KBM-7 (cell line): ENCODE measurements at regions not wholly inside any gene's neighbourhood (a gene's known extent, or its start where the extent isn't known, plus 50 kb on each side); places are given as distances from the start of the nearest gene placed in this dataset.
A peak's percentile ranks its signal among the peaks of the same experiment; 100 is the strongest.
"Not testable (repeated sequence)": the region's sequence is repeated elsewhere in the genome, so short reads cannot be mapped to it uniquely, and the experiment has no call there.

ENCODE experiments used
- DNase-seq: peaks from one replicate; pipeline ENCODE4 v3.0.0-alpha.2; 2015
- in situ Hi-C: fragments of 300-500 bp; cut with MboI; formaldehyde crosslinking; loops from 2 replicates; pipeline ENCODE4 v1.14.3; 2020; ENCODE audit warnings: low sequenced_read_pairs, low pct_unique_long_range_greater_than_20kb, mixed read lengths

DNA sequence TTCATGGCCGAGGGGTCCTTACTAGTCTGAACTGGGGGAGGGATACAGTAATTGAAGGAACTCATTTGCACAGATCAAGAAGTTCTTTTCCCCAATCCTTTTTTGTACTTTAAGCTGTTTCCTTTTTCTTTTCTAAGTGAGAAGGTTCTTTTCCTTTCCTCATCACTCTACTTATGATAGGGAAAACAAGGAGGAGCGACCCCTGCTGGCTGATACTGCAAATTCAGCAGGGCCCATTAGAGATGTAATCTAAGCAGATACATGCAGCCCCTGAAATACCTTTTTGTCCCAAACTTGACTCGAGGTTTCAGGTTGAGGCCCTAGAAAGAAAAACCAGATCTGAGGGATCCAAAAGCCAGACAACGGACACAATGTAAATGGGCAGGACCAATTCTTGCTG, 305.5 kb downstream of the DNAJB9 start:
- DNase-seq: peak; percentile 34

DNA sequence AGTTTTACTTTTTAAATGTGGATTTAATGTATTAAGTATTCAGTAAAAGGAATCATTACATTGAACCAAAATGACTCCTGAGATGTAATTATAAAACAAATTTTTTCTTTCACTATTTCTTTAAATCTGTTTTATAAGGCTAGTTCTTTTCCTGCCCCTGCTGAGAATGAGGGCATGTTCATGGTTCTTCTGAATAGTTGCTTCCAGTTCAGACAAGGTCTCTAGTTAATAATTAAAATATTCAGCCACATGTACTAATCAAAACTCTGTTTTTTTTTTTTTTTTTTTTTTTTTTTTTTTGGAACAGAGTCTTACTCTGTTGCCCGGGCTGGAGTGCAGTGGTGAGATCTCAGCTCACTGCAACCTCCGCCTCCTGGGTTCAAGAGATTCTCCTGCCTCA, 321.2 kb downstream of the DNAJB9 start:
- in situ Hi-C loops: no loop called here

More for the DNA sequence above, 305.5 kb downstream of the DNAJB9 start:
- in situ Hi-C loops: no loop called here

DNA sequence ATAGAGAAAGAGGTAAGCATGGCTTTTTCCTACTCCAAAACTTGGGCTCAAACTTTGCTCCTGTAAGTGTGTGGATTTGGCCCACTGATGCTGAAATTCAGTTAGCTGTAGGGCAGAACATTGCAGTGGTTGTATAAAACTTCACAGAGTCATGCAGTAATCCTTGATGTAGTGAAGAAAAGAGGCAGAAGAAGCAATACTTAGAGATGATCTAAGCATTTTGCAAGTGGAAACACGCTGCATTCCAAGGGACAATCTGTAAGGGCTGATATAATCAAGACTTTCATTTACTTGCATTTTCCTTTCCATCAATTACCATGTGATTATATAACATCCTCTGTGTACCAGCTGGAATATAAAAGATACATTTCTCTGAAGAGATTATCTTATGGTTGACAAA, 338.8 kb downstream of the DNAJB9 start:
- DNase-seq: no peak
- in situ Hi-C loops: no loop called here

More for the DNA sequence above, 321.2 kb downstream of the DNAJB9 start:
- no peak for DNase-seq

DNA sequence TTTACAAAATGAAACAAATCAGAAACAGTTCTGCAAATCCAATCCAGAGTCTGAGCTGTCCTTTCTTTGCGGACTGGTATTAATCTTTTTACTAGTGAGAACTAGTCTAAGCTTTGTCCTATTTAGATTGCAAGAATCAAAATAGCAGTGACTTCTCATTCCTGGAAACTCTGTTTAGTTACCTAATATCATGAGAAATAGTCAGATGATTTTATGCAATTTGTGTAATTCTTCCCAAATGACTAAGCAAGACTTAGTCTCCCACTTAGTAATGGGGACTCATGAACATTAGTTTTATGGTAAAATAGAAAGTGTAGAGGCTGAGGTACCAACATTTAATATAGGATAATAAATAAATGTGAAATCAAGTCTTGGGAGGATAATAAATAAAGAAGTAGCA, 341.3 kb downstream of the DNAJB9 start:
- DNase-seq: no peak
- in situ Hi-C loops: no loop called here

DNA sequence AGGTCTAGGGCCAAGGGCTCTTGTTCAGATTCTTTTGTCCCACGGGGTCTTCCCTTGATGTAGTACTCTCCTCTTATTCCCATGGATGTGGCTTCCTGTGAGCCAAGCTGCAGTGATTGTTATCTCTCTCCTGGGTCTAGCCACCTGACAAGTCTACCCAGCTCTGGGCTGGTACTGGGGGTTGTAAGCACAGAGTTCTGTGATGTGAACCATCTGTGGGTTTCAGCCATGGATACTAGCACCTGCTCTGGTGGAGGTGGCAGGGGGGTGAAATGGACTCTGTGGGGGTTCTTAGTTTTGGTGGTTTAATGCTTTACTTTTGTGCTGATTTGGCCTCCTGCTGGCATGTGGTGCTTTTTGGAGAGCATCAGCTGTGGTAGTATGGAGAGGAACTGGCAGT, 350.8 kb downstream of the DNAJB9 start:
- in situ Hi-C loops: no loop called here
- no peak for DNase-seq

DNA sequence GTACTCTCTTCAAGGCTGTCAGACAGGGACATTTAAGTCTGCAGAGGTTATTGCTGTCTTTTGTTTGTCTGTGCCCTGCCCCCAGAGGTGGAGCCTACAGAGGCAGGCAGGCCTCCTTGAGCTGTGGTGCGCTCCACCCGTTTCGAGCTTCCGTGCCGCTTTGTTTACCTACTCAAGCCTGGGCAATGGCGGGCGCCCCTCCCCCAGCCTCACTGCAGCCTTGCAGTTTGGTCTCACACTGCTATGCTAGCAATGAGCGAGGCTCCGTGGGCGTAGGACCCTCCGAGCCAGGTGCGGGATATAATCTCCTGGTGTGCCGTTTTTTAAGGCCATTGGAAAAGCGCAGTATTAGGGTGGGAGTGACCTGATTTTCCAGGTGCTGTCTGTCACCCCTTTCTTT, 373.4 kb downstream of the DNAJB9 start:
- in situ Hi-C loops, DNase-seq: not testable (repeated sequence)

DNA sequence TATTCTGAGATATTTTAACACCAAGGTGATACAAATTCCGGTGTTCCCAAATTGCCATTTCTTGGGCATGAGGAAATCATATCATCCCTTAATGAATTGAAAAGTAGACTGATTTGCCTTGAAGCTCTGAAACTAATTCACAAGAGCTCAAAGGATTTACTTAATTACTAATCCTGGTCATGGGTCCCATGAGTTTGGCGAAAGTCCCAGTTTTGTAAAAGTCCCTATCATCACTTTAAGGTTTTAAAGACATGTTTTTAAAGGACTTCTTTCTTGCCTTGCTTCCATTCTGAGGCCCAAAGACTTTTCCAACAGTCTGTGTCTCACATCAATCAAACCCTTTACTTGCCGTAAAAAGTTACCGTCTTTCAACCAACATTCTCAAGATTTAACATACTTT, 377.9 kb downstream of the DNAJB9 start:
- DNase-seq: no peak
- in situ Hi-C loops: no loop called here

DNA sequence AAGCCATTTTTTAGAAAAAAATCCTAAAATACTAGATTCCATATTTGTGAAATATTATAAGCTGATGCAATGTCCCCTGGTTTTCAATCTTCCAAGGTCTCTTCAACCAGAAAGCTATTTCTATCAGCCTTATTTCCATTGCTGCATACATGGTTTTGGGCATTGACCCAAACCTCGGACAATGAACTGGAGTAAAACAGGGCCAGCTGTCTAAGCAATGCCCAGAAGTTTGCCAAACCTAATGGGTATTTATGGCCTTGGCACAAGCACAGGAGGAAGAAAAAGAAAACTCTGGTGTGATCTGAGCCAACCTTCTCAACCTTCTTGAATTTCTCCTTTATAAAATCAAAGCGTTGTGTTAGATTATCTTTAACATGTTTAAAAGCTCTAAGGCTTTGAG, 402.3 kb downstream of the DNAJB9 start:
- in situ Hi-C loops: no loop called here
- DNase-seq: no peak

DNA sequence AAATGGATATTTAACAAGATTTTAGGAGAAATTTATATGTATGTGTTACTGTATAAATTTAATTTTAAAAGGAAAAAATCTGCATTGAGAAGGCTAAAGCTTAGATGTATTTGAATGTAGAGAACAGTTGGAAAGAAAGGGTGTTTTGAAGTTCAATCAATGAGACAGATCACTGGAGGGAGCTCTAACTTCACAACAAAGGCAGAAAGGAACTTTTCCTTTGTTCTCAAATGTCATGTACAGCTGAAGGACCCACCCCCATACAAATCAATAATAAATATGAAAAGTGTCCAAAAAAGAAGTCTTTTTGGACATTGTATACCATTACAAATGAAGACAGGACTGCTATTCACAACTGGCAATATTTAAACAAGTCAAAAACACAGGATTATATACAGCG, 403.4 kb downstream of the DNAJB9 start:
- peak; percentile 1 for DNase-seq
- in situ Hi-C loops: no loop called here

DNA sequence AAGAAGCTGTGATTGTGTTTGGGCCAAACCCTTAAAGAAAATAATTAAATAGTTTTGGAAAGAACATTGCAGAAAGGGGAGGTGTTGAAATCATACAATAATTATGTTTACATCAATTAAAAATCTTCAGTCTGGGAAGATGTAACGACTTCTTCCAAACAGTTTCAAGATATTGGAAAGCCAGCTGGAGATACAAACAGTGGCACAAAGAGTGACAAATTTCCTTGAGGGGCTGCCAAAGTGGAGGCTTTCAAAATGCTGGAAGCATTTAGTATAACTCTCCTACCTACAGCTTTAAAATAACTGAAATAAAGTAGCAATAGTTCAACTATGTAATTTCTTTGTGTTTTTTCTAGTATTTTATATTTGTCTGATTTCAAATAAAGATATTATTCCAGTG, 405.0 kb downstream of the DNAJB9 start:
- no peak for DNase-seq
- in situ Hi-C loops: no loop called here

DNA sequence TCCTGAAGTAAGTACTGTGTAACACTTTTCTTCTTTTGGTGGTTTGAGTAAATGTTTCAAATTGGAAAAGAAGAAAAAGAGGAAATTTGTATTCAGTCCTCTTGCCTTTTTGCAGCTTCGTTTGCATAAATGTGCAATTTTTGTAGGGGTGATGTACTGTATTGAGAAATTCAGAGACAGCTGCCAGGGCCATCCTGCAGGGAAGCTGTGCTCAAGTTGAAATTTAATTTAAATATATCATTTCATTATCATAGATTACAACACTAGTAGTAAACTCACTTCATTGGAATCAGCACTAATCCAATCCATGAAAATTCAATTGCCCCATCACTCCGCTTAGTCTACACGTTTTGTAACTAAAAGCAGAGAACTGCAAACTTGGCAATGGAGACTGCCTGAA, 415.4 kb downstream of the DNAJB9 start:
- DNase-seq: no peak
- in situ Hi-C loops: no loop called here

DNA sequence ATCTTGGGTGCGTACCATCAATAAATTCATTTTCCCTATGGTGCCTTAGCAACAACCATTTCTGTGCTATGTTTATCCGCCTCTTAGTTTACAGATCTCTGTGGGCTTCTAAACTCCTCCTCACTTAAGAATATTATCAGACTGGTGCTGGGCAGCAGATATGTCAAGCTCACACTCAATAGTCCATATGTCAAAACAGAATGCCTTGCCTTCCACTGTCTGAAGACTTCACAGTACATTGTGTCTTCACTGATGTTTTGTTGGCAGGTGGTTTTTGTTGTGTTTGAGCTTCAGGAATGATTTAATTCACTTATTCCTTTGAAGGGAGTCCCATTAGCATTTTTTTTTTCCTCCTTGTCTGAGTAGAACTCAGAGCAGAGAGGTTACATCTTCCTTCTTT, 419.6 kb downstream of the DNAJB9 start:
- in situ Hi-C loops: no loop called here
- no peak for DNase-seq

DNA sequence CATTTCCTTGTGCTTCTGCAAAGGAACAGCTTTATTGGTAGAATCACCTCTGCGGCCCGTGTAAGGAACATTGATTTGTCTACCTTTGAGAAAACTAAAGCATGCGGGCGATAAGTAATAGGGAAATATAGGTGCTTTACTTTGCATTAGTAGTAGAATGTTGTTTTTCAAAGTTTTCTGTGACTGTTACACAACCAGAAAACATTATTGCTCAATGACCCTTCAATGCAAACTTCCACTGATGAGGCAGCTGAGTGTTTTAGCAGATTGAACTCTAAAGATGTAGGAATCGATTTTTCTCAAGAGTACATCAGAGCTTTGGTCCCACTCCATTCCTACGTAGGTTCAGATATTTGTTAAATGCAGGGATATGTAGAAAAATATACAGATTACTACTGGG, 427.8 kb downstream of the DNAJB9 start:
- no peak for DNase-seq
- in situ Hi-C loops: no loop called here

DNA sequence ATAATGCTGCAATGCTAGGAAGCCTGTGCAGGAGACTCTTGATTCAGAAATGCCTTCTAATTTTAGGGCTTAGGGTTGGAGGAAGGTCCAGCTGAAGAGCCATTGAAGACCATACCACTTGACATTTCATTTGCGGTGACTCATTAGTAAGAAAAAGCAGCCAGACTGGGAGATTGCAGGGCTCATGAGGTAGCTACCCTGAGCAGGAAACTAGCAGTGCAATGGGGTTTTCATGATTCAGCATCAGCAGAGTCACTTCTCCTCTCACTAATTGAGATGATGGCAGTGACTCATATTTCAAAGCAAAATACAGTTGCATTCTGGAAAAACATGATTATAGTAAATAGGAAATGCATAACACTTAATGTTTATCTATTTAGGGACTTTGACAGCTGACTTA, 434.1 kb downstream of the DNAJB9 start:
- DNase-seq: no peak
- in situ Hi-C loops: no loop called here

DNA sequence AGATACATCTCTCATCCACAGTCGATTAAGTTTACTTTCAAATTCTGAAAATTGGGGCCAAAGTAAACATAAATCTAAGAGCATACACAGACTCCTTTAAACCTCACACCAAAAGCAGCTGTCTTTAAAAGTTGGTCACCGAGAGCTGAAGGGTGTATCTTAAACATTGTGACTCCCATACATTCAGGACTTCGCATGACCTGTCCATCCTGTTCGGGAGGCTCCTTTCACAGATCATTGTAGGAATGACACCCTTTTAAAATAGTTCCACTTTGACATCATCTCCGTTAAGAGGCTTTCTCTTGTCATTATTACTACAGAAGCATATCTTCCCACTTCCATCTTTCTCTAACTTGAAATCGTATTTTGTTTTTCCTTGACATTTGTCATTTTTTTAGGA, 440.0 kb downstream of the DNAJB9 start:
- in situ Hi-C loops: no loop called here
- DNase-seq: no peak

DNA sequence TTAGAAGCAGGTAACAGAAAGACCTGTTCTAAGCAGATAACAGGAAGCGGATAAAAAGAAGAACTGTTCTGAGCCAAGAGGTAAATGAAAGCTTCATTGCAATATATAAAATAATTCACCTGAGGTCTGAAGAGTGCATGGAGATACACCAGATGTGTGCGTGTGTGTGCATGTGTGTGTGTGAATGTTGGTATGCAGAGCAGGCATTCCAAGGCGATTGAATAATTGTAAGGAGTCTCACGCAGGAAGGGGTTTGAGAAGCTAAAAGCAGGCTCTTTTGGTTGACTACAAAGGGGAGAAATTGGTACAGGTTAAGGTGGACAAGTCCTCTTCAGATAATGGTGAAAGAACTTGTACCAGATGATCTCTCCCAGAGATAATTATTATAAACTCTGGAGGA, 450.6 kb downstream of the DNAJB9 start:
- in situ Hi-C loops: no loop called here
- no peak for DNase-seq

DNA sequence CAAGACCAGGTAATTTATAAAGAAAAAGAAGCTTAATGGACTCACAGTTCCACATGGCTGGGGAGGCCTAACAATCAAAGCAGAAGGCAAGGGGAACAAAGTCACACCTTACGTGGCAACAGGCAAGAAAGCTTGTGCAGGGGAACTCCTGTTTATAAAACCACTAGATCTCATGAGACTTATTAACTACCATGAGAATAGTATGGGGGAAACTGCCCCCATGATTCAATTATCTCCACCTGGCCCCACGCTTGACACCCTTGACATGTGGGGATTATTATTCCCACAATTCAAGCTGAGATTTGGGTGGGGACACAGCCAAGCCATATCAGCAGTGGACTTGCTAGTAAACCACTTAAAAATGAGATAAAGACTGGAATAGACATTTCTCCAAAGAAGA, 451.7 kb downstream of the DNAJB9 start:
- DNase-seq: no peak
- in situ Hi-C loops: no loop called here

DNA sequence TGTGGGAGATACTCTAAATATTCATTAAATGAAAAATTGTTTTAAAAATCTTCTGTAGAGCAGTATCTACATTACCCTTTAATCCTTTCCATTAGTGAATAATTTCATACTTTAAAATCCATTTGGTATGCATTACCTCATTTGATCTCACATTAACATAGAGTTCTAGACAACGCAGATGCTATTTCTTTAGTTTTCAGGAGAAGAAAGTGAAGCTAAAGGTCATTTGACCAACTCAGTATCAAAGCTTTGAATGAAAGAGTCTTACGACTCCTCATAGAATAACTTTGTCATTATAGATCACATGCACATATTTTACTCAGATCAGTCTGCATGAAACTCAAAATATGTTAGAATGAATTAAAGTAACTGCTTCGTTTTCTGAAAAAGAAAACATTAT, 460.2 kb downstream of the DNAJB9 start:
- in situ Hi-C loops: no loop called here
- no peak for DNase-seq

DNA sequence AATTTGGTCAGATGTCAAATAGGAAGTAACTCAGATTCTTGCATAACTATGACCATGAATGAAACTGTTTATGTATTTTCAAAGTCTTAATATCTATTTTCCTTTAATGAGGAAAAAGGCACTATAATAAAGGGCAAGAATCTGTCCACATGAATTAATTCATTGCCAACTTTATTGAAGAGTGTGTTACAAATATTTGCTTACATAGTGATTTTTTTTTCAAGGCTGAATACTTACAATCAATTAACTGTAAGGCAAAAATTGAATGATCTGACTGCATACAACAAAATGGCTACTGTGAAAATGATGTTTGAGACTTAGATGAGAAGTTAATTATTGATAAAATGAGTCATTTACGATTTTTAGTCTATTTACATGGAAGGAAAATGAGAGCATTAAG, 475.0 kb downstream of the DNAJB9 start:
- DNase-seq: no peak
- in situ Hi-C loops: no loop called here

DNA sequence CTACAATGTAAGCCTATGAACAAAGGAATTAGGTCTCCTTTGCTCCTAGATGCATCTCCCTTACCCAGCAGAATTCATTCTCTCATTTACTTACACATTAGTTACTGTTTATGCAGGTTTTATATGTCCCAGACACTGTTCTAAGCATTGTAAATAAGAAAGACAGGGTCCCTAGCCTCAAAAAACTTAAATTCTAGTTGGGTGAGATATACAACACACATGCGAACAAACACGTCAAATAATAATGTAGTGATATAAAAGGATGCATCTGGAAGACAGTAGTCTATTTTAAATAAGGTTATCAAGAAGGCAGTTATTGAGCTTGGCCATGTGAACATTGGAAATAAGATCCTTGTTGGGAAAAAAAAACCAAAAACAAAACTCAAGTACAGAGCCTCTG, 479.7 kb downstream of the DNAJB9 start:
- in situ Hi-C loops: no loop called here
- DNase-seq: no peak

DNA sequence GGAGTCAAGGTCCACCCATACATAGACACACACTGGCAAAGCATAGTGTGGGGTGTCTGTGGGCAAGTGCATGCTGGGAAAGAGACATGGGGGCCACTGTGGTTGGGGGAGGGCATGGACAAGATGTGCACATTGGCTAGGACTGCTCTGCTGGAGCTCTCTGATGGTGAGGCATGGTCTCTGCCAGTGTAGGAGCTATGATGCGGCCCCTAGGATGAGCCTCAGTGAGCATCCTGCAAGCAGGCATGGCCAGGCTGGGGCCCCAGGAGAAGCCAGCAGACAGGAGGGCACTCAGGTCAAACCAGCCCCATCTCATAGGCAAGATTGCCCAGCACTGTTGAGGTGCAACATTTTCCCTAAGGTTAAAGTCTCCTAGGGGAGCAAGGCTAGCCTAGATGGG, 489.4 kb downstream of the DNAJB9 start:
- no peak for DNase-seq
- in situ Hi-C loops: no loop called here

DNA sequence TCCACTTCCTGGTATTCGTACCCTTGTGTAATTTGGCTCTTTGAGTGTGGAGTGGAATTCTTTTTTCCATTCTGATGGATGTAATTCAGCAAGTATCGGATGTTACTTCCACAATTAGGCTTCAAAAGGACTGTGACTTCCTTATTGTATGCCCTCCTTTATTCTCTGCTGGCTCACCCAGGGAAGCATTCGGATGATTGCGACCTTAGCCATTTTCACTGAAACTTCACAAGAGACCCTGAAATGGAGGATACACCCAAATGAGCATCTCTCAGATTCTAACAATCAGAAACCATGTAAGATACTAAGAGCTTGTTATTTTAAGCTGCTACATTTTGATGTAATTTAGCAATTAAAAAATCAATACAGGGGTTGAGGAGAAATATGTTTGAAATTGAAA, 493.1 kb downstream of the DNAJB9 start:
- in situ Hi-C loops: no loop called here
- DNase-seq: no peak
